IMR-90 (cell line): ENCODE measurements at regions not wholly inside any gene's neighbourhood (a gene's known extent, or its start where the extent isn't known, plus 50 kb on each side); places are given as distances from the start of the nearest gene placed in this dataset.
A peak's percentile ranks its signal among the peaks of the same experiment; 100 is the strongest.

Experiments
- ATAC-seq: fragments of 200-7000 bp; cut with Tn5 transposase; 2 replicates; pipeline ENCODE4 v1.9.1; 2020; ENCODE audit warnings: low read depth, mild to moderate bottlenecking, moderate library complexity
- BruUV-seq: library from RNA; stranded (reverse); fragments of 400-500 nt; replicated peaks from 2 replicates; lab custom pipeline; 2021; lab: Mats Ljungman, UMichigan
- CTCF ChIA-PET: fragments of 300-600 bp; formaldehyde crosslinking; extraction: SDS; loops from one replicate; lab custom pipeline; 2021; ENCODE audit warnings: antibody characterized with exemption; lab: Yijun Ruan, JAX
- POLR2A ChIA-PET: fragments of 300-600 bp; sonication (Branson Sonifier 250); formaldehyde crosslinking; loops from one replicate; lab custom pipeline; 2022; ENCODE audit warnings: antibody characterized with exemption; ENCODE audit not compliant: unreplicated experiment; lab: Charles Lee
- DNase-seq: peaks from one replicate; pipeline ENCODE4 v3.0.0; 2013
- H2AFZ ChIP-seq: replicated peaks from 2 replicates; pipeline ENCODE3; 2013; ENCODE audit warnings: low read length, mild to moderate bottlenecking; ENCODE audit not compliant: poor library complexity
- H2AK5ac ChIP-seq: 2 replicates; pipeline ENCODE4 v1.6.1; 2013; ENCODE audit warnings: low read depth, low read length, inconsistent platforms
- H2AK9ac ChIP-seq: replicated peaks from 2 replicates; pipeline ENCODE3; 2013; ENCODE audit warnings: mild to moderate bottlenecking, low read depth, low read length, moderate library complexity; ENCODE audit not compliant: poor library complexity
- H2BK120ac ChIP-seq: 2 replicates; pipeline ENCODE4 v1.6.1; 2013; ENCODE audit warnings: low read depth, low read length, inconsistent platforms
- H2BK15ac ChIP-seq: 3 replicates; pipeline ENCODE4 v1.6.1; 2013; ENCODE audit warnings: low read depth, low read length, inconsistent platforms
- H2BK20ac ChIP-seq: 2 replicates; pipeline ENCODE4 v1.6.1; 2013; ENCODE audit warnings: low read depth, mild to moderate bottlenecking, inconsistent platforms, low read length, moderate library complexity
- H2BK5ac ChIP-seq: 2 replicates; pipeline ENCODE4 v1.6.1; 2013; ENCODE audit warnings: mild to moderate bottlenecking, low read depth, low read length, inconsistent platforms; ENCODE audit not compliant: poor library complexity, severe bottlenecking
- H3K14ac ChIP-seq: replicated peaks from 2 replicates; pipeline ENCODE4 v1.6.1; 2013; ENCODE audit warnings: low read depth, low read length, inconsistent platforms
- H3K18ac ChIP-seq: 2 replicates; pipeline ENCODE4 v1.6.1; 2013; ENCODE audit warnings: low read depth, low read length, control low read depth
- H3K23ac ChIP-seq: 2 replicates; pipeline ENCODE4 v1.6.1; 2013; ENCODE audit warnings: low read depth, low read length, inconsistent platforms
- H3K27ac ChIP-seq: 2 replicates; pipeline ENCODE4 v1.5.1; 2013; ENCODE audit warnings: mild to moderate bottlenecking, control low read depth, low read length; ENCODE audit not compliant: insufficient read depth
- H3K27me3 ChIP-seq: 2 replicates; pipeline ENCODE4 v1.6.1; 2013; ENCODE audit warnings: low read length; ENCODE audit not compliant: control insufficient read depth, insufficient read depth
- H3K36me3 ChIP-seq: 2 replicates; pipeline ENCODE4 v1.6.1; 2013; ENCODE audit warnings: low read length, mixed read lengths; ENCODE audit not compliant: control insufficient read depth, insufficient read depth
- H3K4ac ChIP-seq: 2 replicates; pipeline ENCODE4 v1.6.1; 2013; ENCODE audit warnings: low read depth, low read length, inconsistent platforms
- H3K4me1 ChIP-seq: 2 replicates; pipeline ENCODE4 v1.6.1; 2013; ENCODE audit warnings: low read length, mixed read lengths; ENCODE audit not compliant: control insufficient read depth, insufficient read depth
- H3K4me2 ChIP-seq: 2 replicates; pipeline ENCODE4 v1.6.1; 2013; ENCODE audit warnings: low read depth, mild to moderate bottlenecking, control low read depth, low read length, moderate library complexity
- H3K4me3 ChIP-seq: 2 replicates; pipeline ENCODE4 v1.5.1; 2013; ENCODE audit warnings: low read depth, mild to moderate bottlenecking, control low read depth, low read length, moderate library complexity; ENCODE audit not compliant: insufficient read depth
- H3K56ac ChIP-seq: 2 replicates; pipeline ENCODE4 v1.6.1; 2013; ENCODE audit warnings: low read length, inconsistent platforms; ENCODE audit not compliant: insufficient read depth; ENCODE audit errors: extremely low read depth
- H3K79me1 ChIP-seq, 2 experiments: 2 replicates each; pipeline ENCODE4 v1.6.1; 2013; ENCODE audit warnings: low read length in 2 of 2, inconsistent platforms in 1 of 2, low read depth in 1 of 2
- H3K9ac ChIP-seq: 2 replicates; pipeline ENCODE4 v1.6.1; 2013; ENCODE audit warnings: low read depth, low read length, control low read depth
- H3K9me1 ChIP-seq: 2 replicates; pipeline ENCODE4 v1.6.1; 2013; ENCODE audit warnings: low read length, inconsistent platforms; ENCODE audit not compliant: insufficient read depth
- H3K9me3 ChIP-seq: 2 replicates; pipeline ENCODE4 v1.6.1; 2013; ENCODE audit warnings: low read length; ENCODE audit not compliant: control insufficient read depth, insufficient read depth
- H4K20me1 ChIP-seq: 2 replicates; pipeline ENCODE4 v1.6.1; 2013; ENCODE audit warnings: low read length, inconsistent platforms; ENCODE audit not compliant: insufficient read depth
- H4K5ac ChIP-seq: 2 replicates; pipeline ENCODE4 v1.6.1; 2013; ENCODE audit warnings: mild to moderate bottlenecking, low read depth, low read length, control low read depth
- H4K8ac ChIP-seq, 2 experiments: 2 replicates each; pipeline ENCODE4 v1.6.1; 2013; ENCODE audit warnings: low read depth in 2 of 2, low read length in 2 of 2, control low read depth in 1 of 2, inconsistent platforms in 1 of 2
- H4K91ac ChIP-seq: 2 replicates; pipeline ENCODE4 v1.6.1; 2013; ENCODE audit warnings: low read depth, low read length, inconsistent platforms; ENCODE audit not compliant: insufficient read depth
- BHLHE40 ChIP-seq: fragments of 150-350 bp; IDR thresholded peaks from 2 replicates; pipeline ENCODE4 v1.6.1; 2016; ENCODE audit warnings: mild to moderate bottlenecking, low read depth, low read length
- CEBPB ChIP-seq: IDR thresholded peaks from 2 replicates; pipeline ENCODE4 v1.6.1; 2012; ENCODE audit warnings: low read depth, low read length, improper control_type of control experiment
- CHD1 ChIP-seq: IDR thresholded peaks from 2 replicates; pipeline ENCODE4 v1.6.1; 2012; ENCODE audit warnings: low read depth, low read length, improper control_type of control experiment
- ELK1 ChIP-seq: fragments of 150-350 bp; IDR thresholded peaks from 2 replicates; pipeline ENCODE4 v1.6.1; 2016; ENCODE audit warnings: low read depth, mild to moderate bottlenecking, low read length, moderate library complexity, borderline replicate concordance
- MAFK ChIP-seq: IDR thresholded peaks from 2 replicates; pipeline ENCODE4 v1.6.1; 2012; ENCODE audit warnings: low read depth, low read length, improper control_type of control experiment
- MXI1 ChIP-seq: IDR thresholded peaks from 2 replicates; pipeline ENCODE4 v1.6.1; 2012; ENCODE audit warnings: low read depth, mild to moderate bottlenecking, low read length, moderate library complexity, borderline replicate concordance
- NFE2L2 ChIP-seq: fragments of 150-350 bp; IDR thresholded peaks from 2 replicates; pipeline ENCODE4 v1.6.1; 2016; ENCODE audit warnings: low read depth, mild to moderate bottlenecking, low read length
- POLR2A ChIP-seq: IDR thresholded peaks from 2 replicates; pipeline ENCODE4 v1.6.1; 2012; ENCODE audit warnings: mild to moderate bottlenecking, low read depth, low read length
- RCOR1 ChIP-seq: IDR thresholded peaks from 2 replicates; pipeline ENCODE4 v1.6.1; 2012; ENCODE audit warnings: mild to moderate bottlenecking, low read length, improper control_type of control experiment; ENCODE audit not compliant: insufficient replicate concordance
- RFX5 ChIP-seq: IDR thresholded peaks from 2 replicates; pipeline ENCODE4 v1.8.0; 2012; ENCODE audit warnings: low read depth, mild to moderate bottlenecking, low read length, moderate library complexity
- SMC3 ChIP-seq: fragments of 150-350 bp; IDR thresholded peaks from 2 replicates; pipeline ENCODE4 v1.6.1; 2016; ENCODE audit warnings: low read depth, mild to moderate bottlenecking, antibody characterized with exemption, low read length, moderate library complexity
- USF2 ChIP-seq: fragments of 150-350 bp; IDR thresholded peaks from 2 replicates; pipeline ENCODE4 v1.6.1; 2017; ENCODE audit warnings: mild to moderate bottlenecking, antibody characterized with exemption, low read length, low read depth
- WGBS, 2 experiments: methylation state at CpG; one replicate each; pipeline versions ENCODE4 v1.1.5 to v1.1.7; 2013; ENCODE audit warnings: missing lambda C conversion rate in 2 of 2; ENCODE audit not compliant: insufficient read length in 1 of 2; ENCODE audit errors: extremely low coverage in 2 of 2; 5-methylcytosine and 5-hydroxymethylcytosine counted together
- dilution Hi-C: fragments of 300-500 bp; cut with HindIII; formaldehyde crosslinking; loops from one replicate; pipeline ENCODE4 v1.14.3; 2018; ENCODE audit warnings: low sequenced_read_pairs; ENCODE audit not compliant: unreplicated experiment
- in situ Hi-C: fragments of 300-500 bp; cut with MboI; formaldehyde crosslinking; loops from 3 replicates; pipeline ENCODE4 v1.14.3; 2019; ENCODE audit warnings: low sequenced_read_pairs, inconsistent platforms, mixed read lengths
- intact Hi-C: fragments of 100-400 bp; cut with micrococcal nuclease; formaldehyde crosslinking; loops from 2 replicates; pipeline ENCODE4 v1.10.0; 2022

GRCh38 chr16:86419518-86419917, 90.8 kb upstream of the FOXF1 start:
- CTCF ChIA-PET = no interaction called here
- ATAC-seq = no peak

More at GRCh38 chr16:86419518-86419917, 90.8 kb upstream of the FOXF1 start:
- Histone ChIP-seq H2BK120ac (no peak overlapping the region), H4K20me1 (no peaks in the 10 kb centered on the region), H2BK15ac (no peak overlapping the region), H4K5ac (no peak overlapping the region), H3K27me3 (no peaks in the 10 kb centered on the region; the same call in 1 of the 2 replicates), H4K8ac (no peak overlapping the region), H3K9me1 (peaks cover 1% of the 10 kb centered on the region; the same call in 1 of the 2 replicates), H3K4me2 (no peak overlapping the region), H3K9me3 (peaks cover 12% of the 10 kb centered on the region), H3K14ac (no peak overlapping the region), H2BK5ac (peak overlapping the region; percentile 52), H2AK5ac (peak overlapping the region; percentile 61), H2AFZ (no peak overlapping the region), H2AK9ac (no peak overlapping the region), H2BK20ac (no peak overlapping the region), H3K18ac (no peak overlapping the region), H3K56ac (no peak overlapping the region), H3K79me1 (no peaks in the 10 kb centered on the region), H3K4me3 (no peak overlapping the region), H3K9ac (no peak overlapping the region), H3K4me1 (no peaks in the 10 kb centered on the region), H4K91ac (no peak overlapping the region), H3K36me3 (no peaks in the 10 kb centered on the region), H3K23ac (no peak overlapping the region), H3K27ac (no peak overlapping the region), H3K4ac (no peak overlapping the region)
- no TSS peak for BruUV-seq
- no peak for TF ChIP-seq MXI1
- TF ChIP-seq NFE2L2 = no peak
- TF ChIP-seq ELK1 = no peak
- no peak for TF ChIP-seq RFX5
- no peak for TF ChIP-seq MAFK
- no peak for TF ChIP-seq RCOR1
- TF ChIP-seq BHLHE40 = no peak
- no peak for TF ChIP-seq POLR2A
- TF ChIP-seq CEBPB = no peak
- TF ChIP-seq USF2 = no peak
- no peak for TF ChIP-seq CHD1
- TF ChIP-seq SMC3 = no peak
- DNase-seq = no peak
- in situ Hi-C loops = no loop called here
- WGBS, 2 experiments = no CpG with 5 or more reads among the region's 2 CpGs
- intact Hi-C loops = no loop called here
- POLR2A ChIA-PET = no interaction called here
- dilution Hi-C loops = no loop called here
